Panc1 (cell line): ENCODE measurements at regions not wholly inside any gene's neighbourhood (a gene's known extent, or its start where the extent isn't known, plus 50 kb on each side); places are given as distances from the start of the nearest gene placed in this dataset.

ENCODE experiments used
- ATAC-seq: fragments of 200-7000 bp; cut with Tn5 transposase; 2 replicates; pipeline ENCODE4 v1.9.1; 2020; ENCODE audit warnings: mild to moderate bottlenecking, moderate library complexity
- BruUV-seq: library from RNA; stranded (reverse); fragments of 400-500 nt; replicated peaks from 2 replicates; lab custom pipeline; 2021; lab: Mats Ljungman, UMichigan
- CTCF ChIA-PET: fragments of 300-600 bp; sonication (Branson Sonifier 250); formaldehyde crosslinking; loops from one replicate; lab custom pipeline; 2022; ENCODE audit warnings: antibody characterized with exemption; lab: Charles Lee
- POLR2A ChIA-PET: fragments of 300-600 bp; sonication (Branson Sonifier 250); formaldehyde crosslinking; loops from one replicate; lab custom pipeline; 2022; ENCODE audit warnings: antibody characterized with exemption; lab: Charles Lee
- DNase-seq: peaks from one replicate; pipeline ENCODE4 v3.0.0-alpha.2; 2010; ENCODE audit warnings: low read depth, low spot score
- H3K27ac ChIP-seq: 2 replicates; pipeline ENCODE4 v1.5.1; 2011; ENCODE audit warnings: mild to moderate bottlenecking, low read length, inconsistent platforms
- H3K27me3 ChIP-seq: fragments of 200-500 bp; sonication (Bioruptor generic); 2 replicates; pipeline ENCODE4 v1.6.0; 2014; ENCODE audit warnings: low read length, inconsistent platforms; ENCODE audit not compliant: control insufficient read depth, insufficient read depth
- H3K36me3 ChIP-seq: fragments of 200-500 bp; sonication (Bioruptor generic); 2 replicates; pipeline ENCODE4 v1.5.1; 2014; ENCODE audit warnings: inconsistent platforms, mild to moderate bottlenecking, low read length, moderate library complexity; ENCODE audit not compliant: control insufficient read depth, insufficient read depth
- H3K4me1 ChIP-seq: 2 replicates; pipeline ENCODE4 v1.5.1; 2011; ENCODE audit warnings: inconsistent platforms, mild to moderate bottlenecking, low read length, moderate library complexity; ENCODE audit not compliant: control insufficient read depth, insufficient read depth
- H3K4me3 ChIP-seq, 2 experiments: 2 replicates each; pipeline ENCODE4 v1.5.1; 2011 to 2012; ENCODE audit warnings: low read depth in 2 of 2, low read length in 2 of 2, mild to moderate bottlenecking in 2 of 2, inconsistent platforms in 1 of 2, moderate library complexity in 1 of 2
- H3K9me3 ChIP-seq: fragments of 200-500 bp; sonication (Bioruptor generic); 2 replicates; pipeline ENCODE4 v1.5.1; 2014; ENCODE audit warnings: low read depth, mild to moderate bottlenecking, inconsistent platforms, low read length, moderate library complexity; ENCODE audit not compliant: control insufficient read depth, insufficient read depth
- POLR2AphosphoS5 ChIP-seq: IDR thresholded peaks from 2 replicates; pipeline ENCODE4 v1.6.1; 2012; ENCODE audit warnings: mild to moderate bottlenecking, low read depth, low read length, moderate library complexity
- SIN3A ChIP-seq: IDR thresholded peaks from 2 replicates; pipeline ENCODE4 v1.6.1; 2012; ENCODE audit warnings: low read depth, mild to moderate bottlenecking, low read length, moderate library complexity, borderline replicate concordance; ENCODE audit not compliant: insufficient read depth
- TCF7L2 ChIP-seq: IDR thresholded peaks from 2 replicates; pipeline ENCODE4 v1.6.1; 2011; ENCODE audit warnings: mild to moderate bottlenecking, low read depth, low read length, inconsistent platforms
- in situ Hi-C: cut with HindIII; loops from 2 replicates; pipeline ENCODE4 v1.10.0; 2016; ENCODE audit warnings: low sequenced_read_pairs, low pct_unique_long_range_greater_than_20kb
- intact Hi-C: fragments of 100-400 bp; cut with micrococcal nuclease; formaldehyde crosslinking; loops from one replicate; pipeline ENCODE4 v1.10.0; 2022; ENCODE audit not compliant: unreplicated experiment
- TF ChIP-seq, protein P1 (sequence below): fragments of 450-650 bp; IDR thresholded peaks from 2 replicates; pipeline ENCODE4 v1.5.1; 2017; ENCODE audit warnings: mild to moderate bottlenecking
- TF ChIP-seq, protein P2 (sequence below), 2 experiments: IDR thresholded peaks; 2 replicates each; pipeline ENCODE4 v1.6.1; 2011 to 2012; ENCODE audit warnings: low read depth in 2 of 2, control low read depth in 1 of 2, low read length in 1 of 2, mild to moderate bottlenecking in 1 of 2, moderate library complexity in 1 of 2; ENCODE audit not compliant: insufficient read depth in 1 of 2

DNA sequence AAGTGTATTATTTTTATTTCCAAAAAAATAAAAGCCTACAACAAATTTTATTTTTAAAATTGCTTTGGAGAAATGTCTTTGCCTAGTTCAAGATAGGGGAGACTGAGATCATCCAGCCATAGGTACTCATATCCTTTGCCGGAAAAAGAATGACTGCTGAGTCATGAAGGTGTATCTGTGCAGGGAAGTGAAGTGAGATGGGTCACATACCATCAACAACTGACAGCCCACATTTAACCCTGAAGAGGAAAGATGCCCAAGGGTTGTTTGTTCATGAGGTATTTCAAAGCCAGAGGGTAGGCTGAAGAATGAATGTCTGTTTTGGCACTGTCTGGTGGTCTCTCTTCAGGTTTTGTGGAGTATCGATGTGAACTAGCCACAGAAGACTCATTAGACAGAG, 106.7 kb upstream of the TTC29 start:
- ATAC-seq: no peak
- H3K27ac ChIP-seq: no peak overlapping the region
- CTCF ChIA-PET: no interaction called here
- in situ Hi-C loops (no loop called here), intact Hi-C loops (no loop called here)
- no peaks in the 10 kb centered on the region for H3K36me3 ChIP-seq
- TF ChIP-seq TCF7L2 (no peak), POLR2AphosphoS5 (no peak), SIN3A (no peak)
- TF ChIP-seq, protein P1, sequence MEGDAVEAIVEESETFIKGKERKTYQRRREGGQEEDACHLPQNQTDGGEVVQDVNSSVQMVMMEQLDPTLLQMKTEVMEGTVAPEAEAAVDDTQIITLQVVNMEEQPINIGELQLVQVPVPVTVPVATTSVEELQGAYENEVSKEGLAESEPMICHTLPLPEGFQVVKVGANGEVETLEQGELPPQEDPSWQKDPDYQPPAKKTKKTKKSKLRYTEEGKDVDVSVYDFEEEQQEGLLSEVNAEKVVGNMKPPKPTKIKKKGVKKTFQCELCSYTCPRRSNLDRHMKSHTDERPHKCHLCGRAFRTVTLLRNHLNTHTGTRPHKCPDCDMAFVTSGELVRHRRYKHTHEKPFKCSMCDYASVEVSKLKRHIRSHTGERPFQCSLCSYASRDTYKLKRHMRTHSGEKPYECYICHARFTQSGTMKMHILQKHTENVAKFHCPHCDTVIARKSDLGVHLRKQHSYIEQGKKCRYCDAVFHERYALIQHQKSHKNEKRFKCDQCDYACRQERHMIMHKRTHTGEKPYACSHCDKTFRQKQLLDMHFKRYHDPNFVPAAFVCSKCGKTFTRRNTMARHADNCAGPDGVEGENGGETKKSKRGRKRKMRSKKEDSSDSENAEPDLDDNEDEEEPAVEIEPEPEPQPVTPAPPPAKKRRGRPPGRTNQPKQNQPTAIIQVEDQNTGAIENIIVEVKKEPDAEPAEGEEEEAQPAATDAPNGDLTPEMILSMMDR: no peak
- TF ChIP-seq, protein P2, sequence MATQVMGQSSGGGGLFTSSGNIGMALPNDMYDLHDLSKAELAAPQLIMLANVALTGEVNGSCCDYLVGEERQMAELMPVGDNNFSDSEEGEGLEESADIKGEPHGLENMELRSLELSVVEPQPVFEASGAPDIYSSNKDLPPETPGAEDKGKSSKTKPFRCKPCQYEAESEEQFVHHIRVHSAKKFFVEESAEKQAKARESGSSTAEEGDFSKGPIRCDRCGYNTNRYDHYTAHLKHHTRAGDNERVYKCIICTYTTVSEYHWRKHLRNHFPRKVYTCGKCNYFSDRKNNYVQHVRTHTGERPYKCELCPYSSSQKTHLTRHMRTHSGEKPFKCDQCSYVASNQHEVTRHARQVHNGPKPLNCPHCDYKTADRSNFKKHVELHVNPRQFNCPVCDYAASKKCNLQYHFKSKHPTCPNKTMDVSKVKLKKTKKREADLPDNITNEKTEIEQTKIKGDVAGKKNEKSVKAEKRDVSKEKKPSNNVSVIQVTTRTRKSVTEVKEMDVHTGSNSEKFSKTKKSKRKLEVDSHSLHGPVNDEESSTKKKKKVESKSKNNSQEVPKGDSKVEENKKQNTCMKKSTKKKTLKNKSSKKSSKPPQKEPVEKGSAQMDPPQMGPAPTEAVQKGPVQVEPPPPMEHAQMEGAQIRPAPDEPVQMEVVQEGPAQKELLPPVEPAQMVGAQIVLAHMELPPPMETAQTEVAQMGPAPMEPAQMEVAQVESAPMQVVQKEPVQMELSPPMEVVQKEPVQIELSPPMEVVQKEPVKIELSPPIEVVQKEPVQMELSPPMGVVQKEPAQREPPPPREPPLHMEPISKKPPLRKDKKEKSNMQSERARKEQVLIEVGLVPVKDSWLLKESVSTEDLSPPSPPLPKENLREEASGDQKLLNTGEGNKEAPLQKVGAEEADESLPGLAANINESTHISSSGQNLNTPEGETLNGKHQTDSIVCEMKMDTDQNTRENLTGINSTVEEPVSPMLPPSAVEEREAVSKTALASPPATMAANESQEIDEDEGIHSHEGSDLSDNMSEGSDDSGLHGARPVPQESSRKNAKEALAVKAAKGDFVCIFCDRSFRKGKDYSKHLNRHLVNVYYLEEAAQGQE (IDR thresholded peaks at IDR 0.05; ENCODE audit: insufficient read depth in 1 of 2, low read depth in 2 of 2, low read length in 1 of 2): no peak
- H3K27me3 ChIP-seq: no peaks in the 10 kb centered on the region
- H3K4me1 ChIP-seq: no peaks in the 10 kb centered on the region
- H3K9me3 ChIP-seq: no peaks in the 10 kb centered on the region
- BruUV-seq: no TSS peak
- DNase-seq: no peak
- H3K4me3 ChIP-seq: no peak overlapping the region
- POLR2A ChIA-PET: no interaction called here

DNA sequence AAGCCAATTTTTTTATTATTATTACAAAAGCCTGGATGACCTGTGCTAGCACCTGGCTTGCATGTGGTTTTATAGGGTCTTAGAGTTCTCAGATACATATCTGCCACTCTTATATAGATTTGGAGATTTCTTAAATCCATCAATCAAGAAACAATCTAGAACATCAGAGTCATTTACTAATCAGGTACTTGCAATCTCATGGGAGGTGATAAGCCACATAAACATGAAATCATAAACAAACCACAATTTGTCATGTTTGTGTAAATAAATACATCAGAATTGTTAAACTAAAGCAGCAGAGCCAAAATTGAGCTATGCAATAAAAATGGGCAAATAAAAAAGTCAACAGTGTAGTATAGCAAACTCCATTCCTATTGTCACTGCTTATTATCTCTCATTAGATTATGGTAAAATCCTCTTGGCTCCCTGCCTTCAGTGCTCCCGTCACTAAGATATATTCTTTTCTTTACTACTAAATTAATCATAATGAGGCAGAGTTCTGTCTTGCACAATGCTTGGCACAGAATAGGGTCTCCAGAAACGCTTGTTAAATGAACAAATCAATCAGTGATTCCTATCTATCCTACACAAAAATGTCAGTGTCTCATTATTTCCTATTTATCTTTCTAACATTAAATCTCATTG, 108.7 kb upstream of the TTC29 start:
- no peaks in the 10 kb centered on the region for H3K4me1 ChIP-seq
- in situ Hi-C loops: no loop called here
- BruUV-seq: no TSS peak
- H3K9me3 ChIP-seq: no peaks in the 10 kb centered on the region
- intact Hi-C loops: no loop called here
- POLR2A ChIA-PET: no interaction called here
- no peaks in the 10 kb centered on the region for H3K36me3 ChIP-seq
- DNase-seq (no peak), ATAC-seq (no peak)
- H3K4me3 ChIP-seq: no peak overlapping the region
- H3K27me3 ChIP-seq: no peaks in the 10 kb centered on the region
- CTCF ChIA-PET: no interaction called here
- H3K27ac ChIP-seq: no peak overlapping the region
- no peak for TF ChIP-seq TCF7L2
- TF ChIP-seq SIN3A: no peak
- TF ChIP-seq POLR2AphosphoS5: no peak
- TF ChIP-seq, protein P1: no peak
- TF ChIP-seq, protein P2 (IDR thresholded peaks at IDR 0.05; ENCODE audit: insufficient read depth in 1 of 2, low read depth in 2 of 2, low read length in 1 of 2): no peak
